CD4-positive, alpha-beta T cell (primary cell): ENCODE measurements at regions not wholly inside any gene's neighbourhood (a gene's known extent, or its start where the extent isn't known, plus 50 kb on each side); places are given as distances from the start of the nearest gene placed in this dataset.

Source experiments
- ATAC-seq: fragments of 200-7000 bp; cut with Tn5 transposase; one replicate; pipeline ENCODE4 v1.10.0; 2022; ENCODE audit warnings: mild to moderate bottlenecking; ENCODE audit not compliant: poor library complexity
- CTCF ChIA-PET: fragments of 350-600 bp; sonication (Branson Sonifier 250); formaldehyde crosslinking; loops from one replicate; lab custom pipeline; 2021; ENCODE audit warnings: antibody characterized with exemption, inconsistent platforms; lab: Charles Lee
- POLR2A ChIA-PET: fragments of 350-600 bp; sonication (Branson Sonifier 250); formaldehyde crosslinking; loops from one replicate; lab custom pipeline; 2021; ENCODE audit warnings: antibody characterized with exemption, inconsistent platforms; lab: Charles Lee
- DNase-seq, 14 experiments: peaks; one replicate each; pipeline ENCODE4 v3.0.0-alpha.2; 2013 to 2020; ENCODE audit warnings: mixed read lengths in 2 of 14
- H3K27ac ChIP-seq, 2 donors: one replicate each; pipeline versions ENCODE4 v1.5.1 to v1.7.0; 2013; ENCODE audit warnings: low read length in 2 of 2, low read depth in 1 of 2, mild to moderate bottlenecking in 1 of 2
- H3K27me3 ChIP-seq, 2 experiments: 1 replicate in 1 of 2; 2 replicates in 1 of 2; pipeline versions ENCODE4 v1.6.1 to v1.7.0; 2013; ENCODE audit warnings: low read length in 2 of 2, control low read depth in 1 of 2, mild to moderate bottlenecking in 1 of 2, moderate library complexity in 1 of 2; ENCODE audit not compliant: insufficient read depth in 2 of 2, control insufficient read depth in 1 of 2
- H3K36me3 ChIP-seq: one replicate; pipeline ENCODE4 v1.6.1; 2013; ENCODE audit warnings: low read length, control low read depth; ENCODE audit not compliant: insufficient read depth
- H3K4me1 ChIP-seq: one replicate; pipeline ENCODE4 v1.6.1; 2013; ENCODE audit warnings: low read length, control low read depth; ENCODE audit not compliant: insufficient read depth
- H3K4me3 ChIP-seq: one replicate; pipeline ENCODE4 v1.5.1; 2013; ENCODE audit warnings: mild to moderate bottlenecking, low read length, moderate library complexity
- H3K9me3 ChIP-seq, 2 experiments: 1 replicate in 1 of 2; 2 replicates in 1 of 2; pipeline versions ENCODE4 v1.6.1 to v1.7.0; 2013; ENCODE audit warnings: low read length in 2 of 2, mild to moderate bottlenecking in 2 of 2, control low read depth in 1 of 2, moderate library complexity in 1 of 2; ENCODE audit not compliant: control insufficient read depth in 1 of 2, insufficient read depth in 1 of 2
- H3K27ac Mint-ChIP-seq: one replicate; pipeline ENCODE4 v1.8.0; 2020; ENCODE audit warnings: mixed read lengths
- H3K27me3 Mint-ChIP-seq: one replicate; pipeline ENCODE4 v1.8.0; 2021; ENCODE audit warnings: mixed read lengths
- H3K36me3 Mint-ChIP-seq: one replicate; pipeline ENCODE4 v1.8.0; 2021; ENCODE audit warnings: low read depth, mixed read lengths
- H3K4me1 Mint-ChIP-seq: one replicate; pipeline ENCODE4 v1.8.0; 2021; ENCODE audit warnings: low read depth, mixed read lengths
- H3K4me3 Mint-ChIP-seq: one replicate; pipeline ENCODE4 v1.8.0; 2020; ENCODE audit warnings: mild to moderate bottlenecking, mixed read lengths
- H3K9me3 Mint-ChIP-seq: one replicate; pipeline ENCODE4 v1.8.0; 2020; ENCODE audit warnings: mixed read lengths
- intact Hi-C, 2 experiments: fragments of 100-400 bp; cut with DNase I in 1 of 2; cut with micrococcal nuclease in 1 of 2; formaldehyde crosslinking; loops; one replicate each; pipeline versions ENCODE4 v1.15.1 to v1.9.0; 2023 to 2025; cut with DNase I, micrococcal nuclease
- TF ChIP-seq, protein P1 (sequence below): fragments of 200-600 bp; IDR thresholded peaks from one replicate; pipeline ENCODE4 v1.8.0; 2022; ENCODE audit warnings: antibody characterized with exemption, mild to moderate bottlenecking

DNA sequence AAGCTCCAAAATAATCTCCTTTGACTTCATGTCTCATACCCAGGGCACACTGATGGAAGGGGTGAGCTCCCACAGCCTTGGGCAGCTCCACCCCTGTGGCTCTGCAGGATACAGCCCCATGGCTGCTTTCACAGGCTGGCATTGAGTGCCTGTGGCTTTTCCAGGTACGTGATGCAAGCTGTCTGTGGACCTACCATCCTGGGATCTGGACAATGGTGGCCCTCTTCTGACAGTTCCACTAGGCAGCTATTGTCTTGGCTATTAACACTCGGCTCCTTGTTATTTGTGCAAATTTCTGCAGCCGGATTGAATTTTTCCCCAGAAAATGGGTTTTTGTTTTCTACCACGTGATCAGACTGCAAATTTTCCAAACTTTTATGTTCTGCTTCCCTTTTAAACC is 634.2 kb downstream of the TSN start:
- intact Hi-C loops: no loop called here
- Histone ChIP-seq H3K9me3 (peaks cover 3 to 10% of the 10 kb centered on the region in 2 experiments), H3K4me3 (no peak overlapping the region), H3K27me3 (no peaks in the 10 kb centered on the region), H3K27ac (no peak overlapping the region), H3K36me3 (no peaks in the 10 kb centered on the region), H3K4me1 (no peaks in the 10 kb centered on the region)
- H3K27me3 Mint-ChIP-seq: no peaks in the 10 kb centered on the region
- DNase-seq: no peak
- POLR2A ChIA-PET: no interaction called here
- no peak for ATAC-seq
- no peak overlapping the region for H3K4me3 Mint-ChIP-seq
- H3K9me3 Mint-ChIP-seq: peaks cover 11% of the 10 kb centered on the region
- CTCF ChIA-PET: no interaction called here
- H3K4me1 Mint-ChIP-seq: no peaks in the 10 kb centered on the region
- no peaks in the 10 kb centered on the region for H3K36me3 Mint-ChIP-seq
- TF ChIP-seq, protein P1, sequence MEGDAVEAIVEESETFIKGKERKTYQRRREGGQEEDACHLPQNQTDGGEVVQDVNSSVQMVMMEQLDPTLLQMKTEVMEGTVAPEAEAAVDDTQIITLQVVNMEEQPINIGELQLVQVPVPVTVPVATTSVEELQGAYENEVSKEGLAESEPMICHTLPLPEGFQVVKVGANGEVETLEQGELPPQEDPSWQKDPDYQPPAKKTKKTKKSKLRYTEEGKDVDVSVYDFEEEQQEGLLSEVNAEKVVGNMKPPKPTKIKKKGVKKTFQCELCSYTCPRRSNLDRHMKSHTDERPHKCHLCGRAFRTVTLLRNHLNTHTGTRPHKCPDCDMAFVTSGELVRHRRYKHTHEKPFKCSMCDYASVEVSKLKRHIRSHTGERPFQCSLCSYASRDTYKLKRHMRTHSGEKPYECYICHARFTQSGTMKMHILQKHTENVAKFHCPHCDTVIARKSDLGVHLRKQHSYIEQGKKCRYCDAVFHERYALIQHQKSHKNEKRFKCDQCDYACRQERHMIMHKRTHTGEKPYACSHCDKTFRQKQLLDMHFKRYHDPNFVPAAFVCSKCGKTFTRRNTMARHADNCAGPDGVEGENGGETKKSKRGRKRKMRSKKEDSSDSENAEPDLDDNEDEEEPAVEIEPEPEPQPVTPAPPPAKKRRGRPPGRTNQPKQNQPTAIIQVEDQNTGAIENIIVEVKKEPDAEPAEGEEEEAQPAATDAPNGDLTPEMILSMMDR: no peak
- no peak overlapping the region for H3K27ac Mint-ChIP-seq

DNA sequence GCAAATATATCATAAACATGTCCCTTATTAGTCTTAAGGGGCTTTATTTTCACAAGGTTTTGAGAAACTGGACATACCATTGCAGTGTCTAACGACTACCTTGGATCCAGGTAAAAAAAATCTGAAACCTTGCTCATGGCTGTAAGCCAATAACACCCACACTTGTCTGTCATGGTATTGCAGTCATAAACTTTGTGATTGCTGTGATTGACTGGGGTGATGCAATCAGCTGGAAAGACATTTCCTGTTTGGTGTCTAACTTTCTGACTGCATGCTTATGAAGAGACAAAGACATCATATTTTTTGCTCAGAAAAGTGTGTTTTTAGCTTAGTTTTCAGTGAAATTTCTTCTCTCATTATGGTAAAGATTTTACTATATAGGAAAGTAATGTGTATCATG is 635.0 kb downstream of the TSN start:
- DNase-seq (no peak), ATAC-seq (no peak)
- no peak overlapping the region for H3K4me3 ChIP-seq
- H3K9me3 ChIP-seq: peaks cover 3 to 10% of the 10 kb centered on the region in 2 experiments
- H3K4me1 Mint-ChIP-seq: no peaks in the 10 kb centered on the region
- no peaks in the 10 kb centered on the region for H3K36me3 Mint-ChIP-seq
- intact Hi-C loops: no loop called here
- H3K36me3 ChIP-seq: no peaks in the 10 kb centered on the region
- H3K27me3 ChIP-seq: no peaks in the 10 kb centered on the region
- CTCF ChIA-PET: no interaction called here
- TF ChIP-seq, protein P1: no peak
- H3K9me3 Mint-ChIP-seq: peaks cover 11% of the 10 kb centered on the region
- POLR2A ChIA-PET: interaction anchor here (0.7 kb wide), 1 partner anchor 17 kb away, joined by 3 read pairs; no protein-coding TSS in a partner anchor
- no peak overlapping the region for H3K27ac Mint-ChIP-seq
- no peak overlapping the region for H3K27ac ChIP-seq
- H3K4me1 ChIP-seq: no peaks in the 10 kb centered on the region
- no peak overlapping the region for H3K4me3 Mint-ChIP-seq
- H3K27me3 Mint-ChIP-seq: no peaks in the 10 kb centered on the region

DNA sequence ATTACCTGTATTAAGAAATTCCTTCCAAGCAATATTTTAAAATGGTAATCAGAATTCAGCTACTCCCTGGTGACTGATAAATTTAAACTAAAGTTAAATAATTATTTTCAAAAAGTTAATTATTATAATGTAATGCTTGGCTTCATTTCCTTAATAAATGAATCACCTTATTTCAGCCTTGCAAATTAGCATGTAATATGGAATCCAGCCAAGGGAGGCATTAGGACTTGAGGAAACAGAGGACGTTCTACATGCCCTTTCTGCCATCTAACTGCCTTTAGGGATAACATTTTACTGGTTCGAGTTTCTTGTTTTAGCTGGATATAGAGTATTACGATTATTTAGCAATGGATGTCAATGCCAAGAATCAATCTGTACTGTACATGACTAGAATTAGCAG is 636.3 kb downstream of the TSN start:
- TF ChIP-seq, protein P1: no peak
- no peak for ATAC-seq
- no peak overlapping the region for H3K27ac ChIP-seq
- DNase-seq: no peak
- H3K9me3 ChIP-seq: peaks cover 3 to 10% of the 10 kb centered on the region in 2 experiments
- no peaks in the 10 kb centered on the region for H3K27me3 ChIP-seq
- H3K27me3 Mint-ChIP-seq: no peaks in the 10 kb centered on the region
- POLR2A ChIA-PET: no interaction called here
- no peaks in the 10 kb centered on the region for H3K4me1 ChIP-seq
- peaks cover 11% of the 10 kb centered on the region for H3K9me3 Mint-ChIP-seq
- no peak overlapping the region for H3K27ac Mint-ChIP-seq
- H3K4me3 Mint-ChIP-seq: no peak overlapping the region
- intact Hi-C loops: no loop called here
- CTCF ChIA-PET: no interaction called here
- H3K4me1 Mint-ChIP-seq: no peaks in the 10 kb centered on the region
- H3K36me3 ChIP-seq: no peaks in the 10 kb centered on the region
- no peak overlapping the region for H3K4me3 ChIP-seq
- no peaks in the 10 kb centered on the region for H3K36me3 Mint-ChIP-seq
